GM21360 (cell line): ENCODE measurements at regions not wholly inside any gene's neighbourhood (a gene's known extent, or its start where the extent isn't known, plus 50 kb on each side); places are given as distances from the start of the nearest gene placed in this dataset.

Experiments used
- ATAC-seq: cut with Tn5 transposase; IDR thresholded peaks from one replicate; pipeline ENCODE4 v1.9.1; 2021; ENCODE audit warnings: mild to moderate bottlenecking, moderate library complexity; ENCODE audit not compliant: unreplicated experiment

- ATAC-seq: no peak
Observed at GRCh38 chr12:24066097-24066496, 116.6 kb upstream of the SOX5 start.

- no peak for ATAC-seq
Observed at GRCh38 chr12:24062642-24063245, 113.3 kb upstream of the SOX5 start.

- no peak for ATAC-seq
Observed at GRCh38 chr12:24060089-24060488, 110.6 kb upstream of the SOX5 start.

GRCh38 chr12:24057920-24058476 is 108.5 kb upstream of the SOX5 start:
- ATAC-seq: no peak

GRCh38 chr12:24055747-24056146 is 106.3 kb upstream of the SOX5 start:
- no peak for ATAC-seq

GRCh38 chr12:24054416-24054815 is 104.9 kb upstream of the SOX5 start:
- no peak for ATAC-seq

GRCh38 chr12:24049728-24050127 is 100.3 kb upstream of the SOX5 start:
- no peak for ATAC-seq

- no peak for ATAC-seq
Observed at GRCh38 chr12:24049101-24049500, 99.6 kb upstream of the SOX5 start.

- no peak for ATAC-seq
Observed at GRCh38 chr12:24048446-24048845, 99.0 kb upstream of the SOX5 start.

GRCh38 chr12:24047326-24047725 is 97.9 kb upstream of the SOX5 start:
- ATAC-seq: no peak

GRCh38 chr12:24045816-24046257 is 96.4 kb upstream of the SOX5 start:
- no peak for ATAC-seq

GRCh38 chr12:24044941-24045703 is 95.7 kb upstream of the SOX5 start:
- ATAC-seq: no peak

GRCh38 chr12:24042651-24043050 is 93.2 kb upstream of the SOX5 start:
- ATAC-seq: no peak

GRCh38 chr12:24039113-24039525 is 89.6 kb upstream of the SOX5 start:
- no peak for ATAC-seq

GRCh38 chr12:24038211-24038997 is 88.9 kb upstream of the SOX5 start:
- no peak for ATAC-seq

GRCh38 chr12:24036438-24037216 is 87.2 kb upstream of the SOX5 start:
- no peak for ATAC-seq

- no peak for ATAC-seq
Observed at GRCh38 chr12:24034894-24035293, 85.4 kb upstream of the SOX5 start.

GRCh38 chr12:24034160-24034559 is 84.7 kb upstream of the SOX5 start:
- ATAC-seq: no peak

- no peak for ATAC-seq
Observed at GRCh38 chr12:24027352-24027751, 77.9 kb upstream of the SOX5 start.

GRCh38 chr12:24025153-24025798 is 75.8 kb upstream of the SOX5 start:
- ATAC-seq: no peak
